Colonic mucosa (tissue), 4 donors: ENCODE measurements at regions not wholly inside any gene's neighbourhood (a gene's known extent, or its start where the extent isn't known, plus 50 kb on each side); places are given as distances from the start of the nearest gene placed in this dataset.
"Not testable (repeated sequence)": the region's sequence is repeated elsewhere in the genome, so short reads cannot be mapped to it uniquely, and the experiment has no call there.

Experiments
- DNase-seq: peaks from one replicate; pipeline ENCODE4 v3.0.0-alpha.2; 2020
- H3K27ac ChIP-seq: fragments of 200-600 bp; one replicate; pipeline ENCODE4 v1.8.0; 2021
- H3K27me3 ChIP-seq: fragments of 200-600 bp; one replicate; pipeline ENCODE4 v1.8.0; 2021
- H3K36me3 ChIP-seq: fragments of 200-600 bp; one replicate; pipeline ENCODE4 v1.8.0; 2021
- H3K4me1 ChIP-seq: fragments of 200-600 bp; one replicate; pipeline ENCODE4 v1.8.0; 2021; ENCODE audit warnings: mild to moderate bottlenecking
- H3K4me3 ChIP-seq: fragments of 200-600 bp; one replicate; pipeline ENCODE4 v1.8.0; 2021
- H3K9ac ChIP-seq, 2 donors: one replicate each; pipeline ENCODE4 v1.7.0; 2013; ENCODE audit warnings: control low read depth in 2 of 2, low read depth in 2 of 2, low read length in 2 of 2
- H3K9me3 ChIP-seq: fragments of 200-600 bp; one replicate; pipeline ENCODE4 v1.8.0; 2021
- CTCF ChIP-seq: fragments of 200-600 bp; IDR thresholded peaks from one replicate; pipeline ENCODE4 v1.8.0; 2022; ENCODE audit warnings: antibody characterized with exemption, mild to moderate bottlenecking
- intact Hi-C: fragments of 100-400 bp; cut with DNase I; formaldehyde crosslinking; loops from one replicate; pipeline ENCODE4 v1.14.1; 2022
- donor health status: healthy.
- donor health status: DM: no; HTN: no; CAD: no.
- donor health status: DM: no; HTN: no; CAD: no.

GRCh38 chr13:18739310-18739709, 442.3 kb downstream of the TUBA3C start:
- no peaks in the 10 kb centered on the region for H3K27me3 ChIP-seq
- H3K36me3 ChIP-seq = no peaks in the 10 kb centered on the region
- H3K27ac ChIP-seq = no peak overlapping the region
- TF ChIP-seq CTCF = no peak
- H3K9ac ChIP-seq = no peak overlapping the region
- no peaks in the 10 kb centered on the region for H3K4me1 ChIP-seq
- no peaks in the 10 kb centered on the region for H3K9me3 ChIP-seq
- no peak overlapping the region for H3K4me3 ChIP-seq
- intact Hi-C loops = no loop called here
- no peak for DNase-seq

GRCh38 chr13:18738086-18738485, 443.5 kb downstream of the TUBA3C start:
- H3K27ac ChIP-seq, intact Hi-C loops: not testable (repeated sequence)

GRCh38 chr13:18727138-18727537, 454.5 kb downstream of the TUBA3C start:
- H3K36me3 ChIP-seq, intact Hi-C loops, H3K4me3 ChIP-seq, H3K27ac ChIP-seq, H3K9me3 ChIP-seq, H3K27me3 ChIP-seq, H3K4me1 ChIP-seq, H3K9ac ChIP-seq, DNase-seq: not testable (repeated sequence)

More at GRCh38 chr13:18738086-18738485, 443.5 kb downstream of the TUBA3C start:
- not testable (repeated sequence) for H3K27me3 ChIP-seq, H3K9me3 ChIP-seq, DNase-seq, H3K9ac ChIP-seq, H3K4me1 ChIP-seq, H3K4me3 ChIP-seq, H3K36me3 ChIP-seq

- H3K9ac ChIP-seq, H3K27me3 ChIP-seq, H3K4me3 ChIP-seq, H3K9me3 ChIP-seq, H3K4me1 ChIP-seq, H3K27ac ChIP-seq, H3K36me3 ChIP-seq, DNase-seq, intact Hi-C loops: not testable (repeated sequence)
Measured at GRCh38 chr13:18726524-18726923, 455.1 kb downstream of the TUBA3C start.

GRCh38 chr13:18725242-18725822, 456.3 kb downstream of the TUBA3C start:
- H3K9ac ChIP-seq, H3K4me3 ChIP-seq, DNase-seq, H3K36me3 ChIP-seq, intact Hi-C loops, H3K9me3 ChIP-seq, H3K4me1 ChIP-seq, H3K27ac ChIP-seq, H3K27me3 ChIP-seq: not testable (repeated sequence)

- TF ChIP-seq CTCF = no peak
- H3K27me3 ChIP-seq = no peaks in the 10 kb centered on the region
- intact Hi-C loops = no loop called here
- H3K36me3 ChIP-seq = no peaks in the 10 kb centered on the region
- no peak for DNase-seq
- H3K9me3 ChIP-seq = no peaks in the 10 kb centered on the region
- H3K4me1 ChIP-seq = no peaks in the 10 kb centered on the region
- H3K9ac ChIP-seq = no peak overlapping the region
- no peak overlapping the region for H3K27ac ChIP-seq
- no peak overlapping the region for H3K4me3 ChIP-seq
Measured at GRCh38 chr13:18714889-18715288, 466.7 kb downstream of the TUBA3C start.

- H3K9me3 ChIP-seq, H3K36me3 ChIP-seq, intact Hi-C loops, H3K4me1 ChIP-seq, H3K27me3 ChIP-seq, H3K4me3 ChIP-seq, H3K27ac ChIP-seq, DNase-seq, H3K9ac ChIP-seq: not testable (repeated sequence)
Measured at GRCh38 chr13:18710673-18711072, 471.0 kb downstream of the TUBA3C start.

- H3K36me3 ChIP-seq, H3K9ac ChIP-seq, intact Hi-C loops, H3K9me3 ChIP-seq, H3K4me3 ChIP-seq, H3K27ac ChIP-seq, H3K27me3 ChIP-seq, H3K4me1 ChIP-seq, DNase-seq: not testable (repeated sequence)
Measured at GRCh38 chr13:18706538-18706937, 475.1 kb downstream of the TUBA3C start.

- DNase-seq, H3K36me3 ChIP-seq, H3K9me3 ChIP-seq, H3K4me3 ChIP-seq, H3K4me1 ChIP-seq, H3K27ac ChIP-seq, H3K27me3 ChIP-seq, H3K9ac ChIP-seq, intact Hi-C loops: not testable (repeated sequence)
Measured at GRCh38 chr13:18702464-18703247, 479.0 kb downstream of the TUBA3C start.

GRCh38 chr13:18698332-18698731, 483.3 kb downstream of the TUBA3C start:
- H3K9ac ChIP-seq, DNase-seq, H3K27me3 ChIP-seq, H3K4me3 ChIP-seq, H3K9me3 ChIP-seq, H3K27ac ChIP-seq, H3K4me1 ChIP-seq, intact Hi-C loops, H3K36me3 ChIP-seq: not testable (repeated sequence)

GRCh38 chr13:18697851-18698250, 483.8 kb downstream of the TUBA3C start:
- H3K9me3 ChIP-seq, H3K4me3 ChIP-seq, intact Hi-C loops, H3K36me3 ChIP-seq, H3K4me1 ChIP-seq, H3K27ac ChIP-seq, H3K27me3 ChIP-seq, DNase-seq, H3K9ac ChIP-seq: not testable (repeated sequence)

- H3K27ac ChIP-seq, H3K9me3 ChIP-seq, intact Hi-C loops, H3K27me3 ChIP-seq, H3K9ac ChIP-seq, H3K36me3 ChIP-seq, H3K4me1 ChIP-seq, DNase-seq, H3K4me3 ChIP-seq: not testable (repeated sequence)
Measured at GRCh38 chr13:18697221-18697620, 484.4 kb downstream of the TUBA3C start.
